ENCODE measurements at regions not wholly inside any gene's neighbourhood (a gene's known extent, or its start where the extent isn't known, plus 50 kb on each side); places are given as distances from the start of the nearest gene placed in this dataset.

DNA sequence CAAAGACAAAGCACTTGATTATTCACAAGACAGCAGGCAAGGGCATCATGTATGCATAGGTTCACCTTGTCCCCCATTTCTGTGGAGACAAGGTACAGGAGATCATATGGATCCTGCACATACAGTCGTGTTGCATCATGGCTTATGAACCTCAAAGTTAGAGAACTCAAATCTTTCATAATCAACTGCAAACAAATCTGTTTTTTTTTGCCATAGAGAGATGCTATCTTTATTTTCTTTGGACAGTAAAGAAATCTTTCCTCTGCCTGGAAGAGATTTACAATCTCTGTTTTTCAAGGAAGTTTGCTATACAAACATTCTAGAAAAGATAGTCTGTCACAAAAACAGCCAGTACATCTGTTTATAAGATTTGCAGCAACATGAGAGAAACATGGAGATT lies 578.8 kb downstream of the ANKRD50 start:
- Histone ChIP-seq H3K36me3 (replicated peaks; ENCODE audit: insufficient read depth, low read length) (no peaks in the 10 kb centered on the region), H3K27ac (ENCODE audit: low read length) (no peak overlapping the region), H3K4me2 (ENCODE audit: low read depth, low read length) (no peak overlapping the region), H3K9ac (ENCODE audit: low read length) (no peak overlapping the region), H2AFZ (ENCODE audit: low read length) (no peak overlapping the region), H3K9me2 (replicated peaks; ENCODE audit: insufficient read depth, low read length) (no peaks in the 10 kb centered on the region; the same call in 1 of the 2 replicates), H3K79me2 (ENCODE audit: low read length) (no peaks in the 10 kb centered on the region), H3K4me3 (ENCODE audit: low read length) (no peak overlapping the region), H3K4me1 (ENCODE audit: low read length) (no peaks in the 10 kb centered on the region), H3K27me3 (replicated peaks; ENCODE audit: insufficient read depth, low read length) (no peaks in the 10 kb centered on the region), H4K20me1 (ENCODE audit: insufficient read depth, low read length) (no peaks in the 10 kb centered on the region), H3F3A (ENCODE audit: insufficient read depth, low read length) (no peaks in the 10 kb centered on the region), H3K9me3 (replicated peaks; ENCODE audit: insufficient read depth, low read length) (0 out of 2 replicates have a peak, but pooled peaks cover 4% of the 10 kb centered on the region)
- TF ChIP-seq, protein P1, sequence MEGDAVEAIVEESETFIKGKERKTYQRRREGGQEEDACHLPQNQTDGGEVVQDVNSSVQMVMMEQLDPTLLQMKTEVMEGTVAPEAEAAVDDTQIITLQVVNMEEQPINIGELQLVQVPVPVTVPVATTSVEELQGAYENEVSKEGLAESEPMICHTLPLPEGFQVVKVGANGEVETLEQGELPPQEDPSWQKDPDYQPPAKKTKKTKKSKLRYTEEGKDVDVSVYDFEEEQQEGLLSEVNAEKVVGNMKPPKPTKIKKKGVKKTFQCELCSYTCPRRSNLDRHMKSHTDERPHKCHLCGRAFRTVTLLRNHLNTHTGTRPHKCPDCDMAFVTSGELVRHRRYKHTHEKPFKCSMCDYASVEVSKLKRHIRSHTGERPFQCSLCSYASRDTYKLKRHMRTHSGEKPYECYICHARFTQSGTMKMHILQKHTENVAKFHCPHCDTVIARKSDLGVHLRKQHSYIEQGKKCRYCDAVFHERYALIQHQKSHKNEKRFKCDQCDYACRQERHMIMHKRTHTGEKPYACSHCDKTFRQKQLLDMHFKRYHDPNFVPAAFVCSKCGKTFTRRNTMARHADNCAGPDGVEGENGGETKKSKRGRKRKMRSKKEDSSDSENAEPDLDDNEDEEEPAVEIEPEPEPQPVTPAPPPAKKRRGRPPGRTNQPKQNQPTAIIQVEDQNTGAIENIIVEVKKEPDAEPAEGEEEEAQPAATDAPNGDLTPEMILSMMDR (IDR thresholded peaks at IDR 0.05; ENCODE audit: low read length) = no peak
- no peak for TF ChIP-seq EZH2phosphoT487 (IDR thresholded peaks at IDR 0.05; ENCODE audit: low read length)
- no peak for TF ChIP-seq EZH2 (optimal IDR thresholded peaks at IDR 0.05; ENCODE audit: low read depth, low read length)
- DNase-seq = no peak

DNA sequence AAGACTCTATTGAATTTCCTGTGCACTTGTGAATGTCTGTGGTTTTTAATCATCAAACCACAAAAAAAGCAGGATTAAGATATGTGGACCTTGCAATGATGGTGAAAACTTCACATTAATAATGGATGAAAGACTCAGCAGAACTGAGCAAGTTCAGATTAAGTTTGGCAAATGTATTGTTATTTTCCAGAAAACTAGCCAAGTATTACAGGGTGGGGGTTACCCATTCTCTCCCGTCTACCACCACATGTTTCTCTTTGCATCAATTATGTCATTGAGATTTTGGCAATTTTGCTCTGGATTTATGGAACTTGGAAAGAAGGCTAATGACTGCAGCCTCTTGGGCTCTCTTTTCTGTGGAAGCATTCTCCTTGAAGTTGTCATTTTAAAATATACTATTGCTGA lies 577.1 kb downstream of the ANKRD50 start:
- H3K9ac ChIP-seq (ENCODE audit: low read length) = no peak overlapping the region
- H4K20me1 ChIP-seq (ENCODE audit: insufficient read depth, low read length) = no peaks in the 10 kb centered on the region
- no peaks in the 10 kb centered on the region for H3K79me2 ChIP-seq (ENCODE audit: low read length)
- H3K36me3 ChIP-seq (replicated peaks; ENCODE audit: insufficient read depth, low read length) = no peaks in the 10 kb centered on the region
- DNase-seq = no peak
- no peak overlapping the region for H3K27ac ChIP-seq (ENCODE audit: low read length)
- H3K4me2 ChIP-seq (ENCODE audit: low read depth, low read length) = no peak overlapping the region
- H3K4me1 ChIP-seq (ENCODE audit: low read length) = no peaks in the 10 kb centered on the region
- H3K27me3 ChIP-seq (replicated peaks; ENCODE audit: insufficient read depth, low read length) = no peaks in the 10 kb centered on the region
- TF ChIP-seq EZH2 (optimal IDR thresholded peaks at IDR 0.05; ENCODE audit: low read depth, low read length) (no peak), EZH2phosphoT487 (IDR thresholded peaks at IDR 0.05; ENCODE audit: low read length) (no peak)
- TF ChIP-seq, protein P1 (IDR thresholded peaks at IDR 0.05; ENCODE audit: low read length) = no peak
- no peaks in the 10 kb centered on the region for H3F3A ChIP-seq (ENCODE audit: insufficient read depth, low read length)
- no peak overlapping the region for H2AFZ ChIP-seq (ENCODE audit: low read length)
- H3K9me2 ChIP-seq (replicated peaks; ENCODE audit: insufficient read depth, low read length) = no peaks in the 10 kb centered on the region; the same call in 1 of the 2 replicates
- no peak overlapping the region for H3K4me3 ChIP-seq (ENCODE audit: low read length)
- 0 out of 2 replicates have a peak, but pooled peaks cover 4% of the 10 kb centered on the region for H3K9me3 ChIP-seq (replicated peaks; ENCODE audit: insufficient read depth, low read length)

DNA sequence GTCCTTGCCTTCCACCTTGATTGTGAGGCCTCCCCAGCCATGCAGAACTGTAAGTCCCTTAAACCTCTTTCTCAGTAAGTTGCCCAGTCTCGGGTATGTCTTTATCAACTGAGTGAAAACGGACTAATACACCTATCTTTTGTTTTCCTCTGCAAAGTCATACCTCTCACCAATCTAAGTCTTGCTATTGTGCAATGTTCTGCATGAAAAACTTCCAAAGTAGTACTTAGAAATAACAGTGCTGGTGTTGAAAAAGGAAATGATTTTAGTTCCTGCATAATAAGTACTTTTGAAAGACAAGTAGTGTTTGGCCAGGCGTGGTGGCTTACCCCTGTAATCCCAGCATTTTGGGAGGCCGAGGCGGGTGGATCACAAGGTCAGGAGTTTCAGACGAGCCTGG lies 573.5 kb downstream of the ANKRD50 start:
- Histone ChIP-seq H2AFZ (ENCODE audit: low read length) (no peak overlapping the region), H3K79me2 (ENCODE audit: low read length) (no peaks in the 10 kb centered on the region), H3F3A (ENCODE audit: insufficient read depth, low read length) (no peaks in the 10 kb centered on the region), H3K27me3 (replicated peaks; ENCODE audit: insufficient read depth, low read length) (no peaks in the 10 kb centered on the region), H3K4me2 (ENCODE audit: low read depth, low read length) (no peak overlapping the region), H3K4me3 (ENCODE audit: low read length) (no peak overlapping the region), H3K9ac (ENCODE audit: low read length) (no peak overlapping the region), H3K9me2 (replicated peaks; ENCODE audit: insufficient read depth, low read length) (no peaks in the 10 kb centered on the region; the same call in 1 of the 2 replicates), H3K9me3 (replicated peaks; ENCODE audit: insufficient read depth, low read length) (0 out of 2 replicates have a peak, but pooled peaks cover 4% of the 10 kb centered on the region), H4K20me1 (ENCODE audit: insufficient read depth, low read length) (no peaks in the 10 kb centered on the region), H3K4me1 (ENCODE audit: low read length) (no peaks in the 10 kb centered on the region), H3K36me3 (replicated peaks; ENCODE audit: insufficient read depth, low read length) (no peaks in the 10 kb centered on the region), H3K27ac (ENCODE audit: low read length) (no peak overlapping the region)
- no peak for DNase-seq
- TF ChIP-seq, protein P1 (IDR thresholded peaks at IDR 0.05; ENCODE audit: low read length) = no peak
- TF ChIP-seq EZH2 (optimal IDR thresholded peaks at IDR 0.05; ENCODE audit: low read depth, low read length) (no peak), EZH2phosphoT487 (IDR thresholded peaks at IDR 0.05; ENCODE audit: low read length) (no peak)

Measured in MM.1S (cell line).